ENCODE measurements at regions not wholly inside any gene's neighbourhood (a gene's known extent, or its start where the extent isn't known, plus 50 kb on each side); places are given as distances from the start of the nearest gene placed in this dataset.

GRCh38 chr2:120832296-120833070 lies 96.8 kb downstream of the GLI2 start:
- TF ChIP-seq POLR2A (IDR thresholded peaks at IDR 0.05; ENCODE audit: low read length) (no peak), GATA1 (IDR thresholded peaks at IDR 0.05; ENCODE audit: low read depth, low read length) (no peak)

Measured in erythroblast (primary cell).